Right renal cortex interstitium (tissue), 3 donors: ENCODE measurements at regions not wholly inside any gene's neighbourhood (a gene's known extent, or its start where the extent isn't known, plus 50 kb on each side); places are given as distances from the start of the nearest gene placed in this dataset.
"Not testable (repeated sequence)": the region's sequence is repeated elsewhere in the genome, so short reads cannot be mapped to it uniquely, and the experiment has no call there.

Experiments used
- DNase-seq, 3 donors: peaks; one replicate each; pipeline ENCODE4 v3.0.0-alpha.2; 2013; ENCODE audit warnings: low read depth in 3 of 3, low spot score in 2 of 3

GRCh38 chr12:91243177-91243576 is 60.6 kb upstream of the DCN start:
- not testable (repeated sequence) for DNase-seq

GRCh38 chr12:91241756-91242155 is 59.1 kb upstream of the DCN start:
- no peak for DNase-seq

GRCh38 chr12:91240386-91241095 is 57.9 kb upstream of the DCN start:
- no peak for DNase-seq

- no peak for DNase-seq
Observed at GRCh38 chr12:91239481-91239880, 56.9 kb upstream of the DCN start.
